OCI-LY1 (cell line): ENCODE measurements at regions not wholly inside any gene's neighbourhood (a gene's known extent, or its start where the extent isn't known, plus 50 kb on each side); places are given as distances from the start of the nearest gene placed in this dataset.

Experiments
- H2AFZ ChIP-seq: fragments of 200-600 bp; sonication (generic), shearing (Covaris generic); 2 replicates; pipeline ENCODE4 v1.6.0; 2014; ENCODE audit warnings: antibody characterized with exemption, mild to moderate bottlenecking, low read length
- H3F3A ChIP-seq: fragments of 200-600 bp; sonication (generic), shearing (Covaris generic); 2 replicates; pipeline ENCODE4 v1.6.0; 2014; ENCODE audit warnings: mild to moderate bottlenecking, antibody characterized with exemption, low read length, moderate library complexity; ENCODE audit not compliant: insufficient read depth
- H3K27ac ChIP-seq: fragments of 200-600 bp; sonication (generic); 2 replicates; pipeline ENCODE4 v1.5.1; 2014; ENCODE audit warnings: low read length, mixed run types, mild to moderate bottlenecking, low read depth; ENCODE audit not compliant: poor library complexity, severe bottlenecking
- H3K27me3 ChIP-seq: fragments of 200-600 bp; sonication (generic); 2 replicates; pipeline ENCODE4 v1.6.0; 2014; ENCODE audit warnings: antibody characterized with exemption, mild to moderate bottlenecking, low read length, moderate library complexity; ENCODE audit not compliant: insufficient read depth
- H3K36me3 ChIP-seq: fragments of 200-600 bp; sonication (generic); 2 replicates; pipeline ENCODE4 v1.6.1; 2014; ENCODE audit warnings: mild to moderate bottlenecking, antibody characterized with exemption, low read length, moderate library complexity, mixed read lengths; ENCODE audit not compliant: insufficient read depth
- H3K4me1 ChIP-seq: fragments of 200-600 bp; sonication (generic); 2 replicates; pipeline ENCODE4 v1.5.1; 2014; ENCODE audit warnings: mild to moderate bottlenecking, low read length, moderate library complexity; ENCODE audit not compliant: insufficient read depth, severe bottlenecking
- H3K4me2 ChIP-seq: fragments of 200-600 bp; sonication (generic), shearing (Covaris generic); 2 replicates; pipeline ENCODE4 v1.6.1; 2014; ENCODE audit warnings: low read length
- H3K4me3 ChIP-seq: fragments of 200-600 bp; sonication (generic); 2 replicates; pipeline ENCODE4 v1.5.1; 2014; ENCODE audit warnings: low read length, low read depth, mild to moderate bottlenecking, mixed read lengths; ENCODE audit not compliant: poor library complexity, severe bottlenecking
- H3K79me2 ChIP-seq: fragments of 200-600 bp; shearing (Covaris generic); 2 replicates; pipeline ENCODE4 v1.6.1; 2016; ENCODE audit warnings: mixed run types, low read length, mixed read lengths; ENCODE audit not compliant: insufficient read depth
- H3K9ac ChIP-seq: fragments of 200-600 bp; sonication (generic), shearing (Covaris generic); 2 replicates; pipeline ENCODE4 v1.6.1; 2014; ENCODE audit warnings: mild to moderate bottlenecking, low read length, mixed read lengths
- H3K9me2 ChIP-seq: fragments of 200-600 bp; sonication (generic), shearing (Covaris generic); 2 replicates; pipeline ENCODE4 v1.6.1; 2014; ENCODE audit warnings: low read depth, mild to moderate bottlenecking, low read length, mixed read lengths
- H3K9me3 ChIP-seq: fragments of 200-600 bp; shearing (Covaris generic); 2 replicates; pipeline ENCODE4 v1.6.1; 2014; ENCODE audit warnings: low read length, mixed read lengths
- H4K20me1 ChIP-seq: fragments of 200-600 bp; sonication (generic), shearing (Covaris generic); 2 replicates; pipeline ENCODE4 v1.6.0; 2016; ENCODE audit warnings: mild to moderate bottlenecking, low read length; ENCODE audit not compliant: insufficient read depth
- CTCF ChIP-seq: fragments of 200-600 bp; sonication (generic), shearing (Covaris generic); IDR thresholded peaks from 2 replicates; pipeline ENCODE4 v1.5.1; 2017; ENCODE audit warnings: mild to moderate bottlenecking, antibody characterized with exemption, low read length, moderate library complexity, mixed read lengths
- EZH2 ChIP-seq: fragments of 200-600 bp; sonication (generic), shearing (Covaris generic); IDR thresholded peaks from 2 replicates; pipeline ENCODE4 v1.8.0; 2017; ENCODE audit warnings: borderline replicate concordance, mixed run types, mild to moderate bottlenecking, antibody characterized with exemption, low read length, moderate library complexity, mixed read lengths

- no peak overlapping the region for H3K4me3 ChIP-seq
- no peaks in the 10 kb centered on the region for H3K79me2 ChIP-seq
- H3K36me3 ChIP-seq, result no peaks in the 10 kb centered on the region
- H3K9me3 ChIP-seq, result no peaks in the 10 kb centered on the region
- no peaks in the 10 kb centered on the region for H3F3A ChIP-seq
- no peak overlapping the region for H2AFZ ChIP-seq
- no peaks in the 10 kb centered on the region for H3K4me1 ChIP-seq
- no peaks in the 10 kb centered on the region for H3K27me3 ChIP-seq
- no peak overlapping the region for H3K27ac ChIP-seq
- TF ChIP-seq EZH2, result no peak
- no peak for TF ChIP-seq CTCF
- no peak overlapping the region for H3K4me2 ChIP-seq
- no peaks in the 10 kb centered on the region for H3K9me2 ChIP-seq
- no peaks in the 10 kb centered on the region for H4K20me1 ChIP-seq
- H3K9ac ChIP-seq, result no peak overlapping the region
Measured at GRCh38 chr3:13198264-13198879, 125.1 kb upstream of the IQSEC1 start.

GRCh38 chr3:13197795-13198194 is 124.6 kb upstream of the IQSEC1 start:
- H3K79me2 ChIP-seq, result no peaks in the 10 kb centered on the region
- no peak for TF ChIP-seq EZH2
- TF ChIP-seq CTCF, result no peak
- no peaks in the 10 kb centered on the region for H4K20me1 ChIP-seq
- no peak overlapping the region for H3K9ac ChIP-seq
- H3K9me2 ChIP-seq, result no peaks in the 10 kb centered on the region
- H2AFZ ChIP-seq, result no peak overlapping the region
- no peaks in the 10 kb centered on the region for H3K4me1 ChIP-seq
- no peak overlapping the region for H3K27ac ChIP-seq
- no peak overlapping the region for H3K4me3 ChIP-seq
- H3K27me3 ChIP-seq, result no peaks in the 10 kb centered on the region
- H3K4me2 ChIP-seq, result no peak overlapping the region
- H3K9me3 ChIP-seq, result no peaks in the 10 kb centered on the region
- H3K36me3 ChIP-seq, result no peaks in the 10 kb centered on the region
- H3F3A ChIP-seq, result no peaks in the 10 kb centered on the region

GRCh38 chr3:13197281-13197680 is 124.1 kb upstream of the IQSEC1 start:
- Histone ChIP-seq H3K9ac (no peak overlapping the region), H3K36me3 (no peaks in the 10 kb centered on the region), H3K4me2 (no peak overlapping the region), H3K4me3 (no peak overlapping the region), H3F3A (no peaks in the 10 kb centered on the region), H3K27me3 (no peaks in the 10 kb centered on the region), H3K79me2 (no peaks in the 10 kb centered on the region), H2AFZ (no peak overlapping the region), H3K9me3 (no peaks in the 10 kb centered on the region), H4K20me1 (no peaks in the 10 kb centered on the region), H3K9me2 (no peaks in the 10 kb centered on the region), H3K27ac (no peak overlapping the region), H3K4me1 (no peaks in the 10 kb centered on the region)
- TF ChIP-seq EZH2, result no peak
- TF ChIP-seq CTCF, result no peak
